ENCODE measurements at regions not wholly inside any gene's neighbourhood (a gene's known extent, or its start where the extent isn't known, plus 50 kb on each side); places are given as distances from the start of the nearest gene placed in this dataset.

- TF ChIP-seq ARNTL (CRISPR knock-in tag; IDR thresholded peaks at IDR 0.05; ENCODE audit: borderline replicate concordance, low read depth) (no peak), TCF4 (CRISPR knock-in tag; IDR thresholded peaks at IDR 0.05; ENCODE audit: borderline replicate concordance) (no peak), ESRRG (CRISPR knock-in tag; IDR thresholded peaks at IDR 0.05) (no peak), POU6F1 (CRISPR knock-in tag; IDR thresholded peaks at IDR 0.05; ENCODE audit: borderline replicate concordance, low read depth) (no peak), ZNF565 (CRISPR knock-in tag; conservative IDR thresholded peaks at IDR 0.05; ENCODE audit: low read depth) (no peak), CSRNP3 (CRISPR knock-in tag; IDR thresholded peaks at IDR 0.05) (no peak), CSDC2 (CRISPR knock-in tag; IDR thresholded peaks at IDR 0.05) (no peak), ISL1 (CRISPR knock-in tag; IDR thresholded peaks at IDR 0.05) (0 out of 2 replicates have a peak, but pooled peaks have one; percentile 24), GLIS3 (CRISPR knock-in tag; IDR thresholded peaks at IDR 0.05) (no peak), RARB (CRISPR knock-in tag; IDR thresholded peaks at IDR 0.05) (no peak), ZFP3 (CRISPR knock-in tag; IDR thresholded peaks at IDR 0.05) (no peak), ZC3H10 (CRISPR knock-in tag; IDR thresholded peaks at IDR 0.05) (no peak), OSR1 (CRISPR knock-in tag; IDR thresholded peaks at IDR 0.05) (no peak)
These were observed 309.8 kb downstream of the OXSM start for GRCh38 chr3:26099692-26100091.

All from SK-N-SH treated with all-trans-retinoic acid at 6 μM for 48 hours (cell line).